ENCODE measurements at regions not wholly inside any gene's neighbourhood (a gene's known extent, or its start where the extent isn't known, plus 50 kb on each side); places are given as distances from the start of the nearest gene placed in this dataset.

DNA sequence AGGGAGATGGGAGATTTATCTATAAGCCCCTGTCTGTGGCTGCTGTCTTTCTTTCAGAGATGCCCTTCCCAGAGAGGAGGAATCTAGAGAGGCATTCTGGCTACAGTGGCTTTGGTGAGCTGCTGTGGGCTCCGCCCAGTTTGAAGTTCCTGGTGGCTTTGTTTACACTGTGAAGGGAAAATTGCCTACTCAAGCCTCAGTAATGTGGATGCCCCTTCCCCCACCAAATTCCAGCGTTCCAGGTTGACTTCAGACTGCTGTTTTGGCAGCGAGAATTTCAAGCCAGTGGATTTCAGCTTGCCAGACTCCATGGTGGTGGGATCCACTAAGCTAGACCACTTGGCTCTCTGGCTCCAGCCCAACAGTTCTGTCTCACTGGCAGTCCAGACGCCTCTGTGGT is 951.6 kb downstream of the CCSER2 start:
- TF ChIP-seq CTCF (tag by site-specific recombination; IDR thresholded peaks at IDR 0.05) (no peak), ZNF274 (IDR thresholded peaks at IDR 0.05; ENCODE audit: low read length) (no peak), ZNF274 (tag by site-specific recombination; IDR thresholded peaks at IDR 0.05; ENCODE audit: borderline replicate concordance) (no peak), ZBTB48 (tag by site-specific recombination; IDR thresholded peaks at IDR 0.05) (no peak), ZEB2 (tag by site-specific recombination; IDR thresholded peaks at IDR 0.05) (no peak), ZSCAN23 (tag by site-specific recombination; IDR thresholded peaks at IDR 0.05) (no peak), PRDM1 (tag by site-specific recombination; IDR thresholded peaks at IDR 0.05) (no peak), KLF9 (tag by site-specific recombination; IDR thresholded peaks at IDR 0.05; ENCODE audit: low read depth) (no peak), KLF10 (tag by site-specific recombination; IDR thresholded peaks at IDR 0.05) (no peak), ZNF404 (tag by site-specific recombination; IDR thresholded peaks at IDR 0.05) (no peak), SETDB1 (IDR thresholded peaks at IDR 0.05; ENCODE audit: insufficient read length, low read length) (no peak), SCRT2 (tag by site-specific recombination; IDR thresholded peaks at IDR 0.05) (no peak), YY1 (tag by site-specific recombination; IDR thresholded peaks at IDR 0.05) (no peak)
- TF ChIP-seq, protein P1, sequence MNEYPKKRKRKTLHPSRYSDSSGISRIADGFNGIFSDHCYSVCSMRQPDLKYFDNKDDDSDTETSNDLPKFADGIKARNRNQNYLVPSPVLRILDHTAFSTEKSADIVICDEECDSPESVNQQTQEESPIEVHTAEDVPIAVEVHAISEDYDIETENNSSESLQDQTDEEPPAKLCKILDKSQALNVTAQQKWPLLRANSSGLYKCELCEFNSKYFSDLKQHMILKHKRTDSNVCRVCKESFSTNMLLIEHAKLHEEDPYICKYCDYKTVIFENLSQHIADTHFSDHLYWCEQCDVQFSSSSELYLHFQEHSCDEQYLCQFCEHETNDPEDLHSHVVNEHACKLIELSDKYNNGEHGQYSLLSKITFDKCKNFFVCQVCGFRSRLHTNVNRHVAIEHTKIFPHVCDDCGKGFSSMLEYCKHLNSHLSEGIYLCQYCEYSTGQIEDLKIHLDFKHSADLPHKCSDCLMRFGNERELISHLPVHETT (tag by site-specific recombination; IDR thresholded peaks at IDR 0.05): no peak
- TF ChIP-seq, protein P2, sequence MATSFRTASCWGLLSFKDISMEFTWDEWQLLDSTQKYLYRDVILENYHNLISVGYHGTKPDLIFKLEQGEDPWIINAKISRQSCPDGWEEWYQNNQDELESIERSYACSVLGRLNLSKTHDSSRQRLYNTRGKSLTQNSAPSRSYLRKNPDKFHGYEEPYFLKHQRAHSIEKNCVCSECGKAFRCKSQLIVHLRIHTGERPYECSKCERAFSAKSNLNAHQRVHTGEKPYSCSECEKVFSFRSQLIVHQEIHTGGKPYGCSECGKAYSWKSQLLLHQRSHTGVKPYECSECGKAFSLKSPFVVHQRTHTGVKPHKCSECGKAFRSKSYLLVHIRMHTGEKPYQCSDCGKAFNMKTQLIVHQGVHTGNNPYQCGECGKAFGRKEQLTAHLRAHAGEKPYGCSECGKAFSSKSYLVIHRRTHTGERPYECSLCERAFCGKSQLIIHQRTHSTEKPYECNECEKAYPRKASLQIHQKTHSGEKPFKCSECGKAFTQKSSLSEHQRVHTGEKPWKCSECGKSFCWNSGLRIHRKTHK (tag by site-specific recombination; IDR thresholded peaks at IDR 0.05): no peak
